Parathyroid adenoma (tissue), 2 donors: ENCODE measurements at regions not wholly inside any gene's neighbourhood (a gene's known extent, or its start where the extent isn't known, plus 50 kb on each side); places are given as distances from the start of the nearest gene placed in this dataset.
A peak's percentile ranks its signal among the peaks of the same experiment; 100 is the strongest.

Experiments used
- H2AFZ ChIP-seq: fragments of 300-600 bp; sonication (generic); one replicate; pipeline ENCODE4 v1.7.0; 2017; ENCODE audit warnings: antibody characterized with exemption, mild to moderate bottlenecking
- H3K27ac ChIP-seq: fragments of 300-600 bp; sonication (generic); one replicate; pipeline ENCODE4 v1.7.0; 2017
- H3K27me3 ChIP-seq: fragments of 300-600 bp; sonication (generic); one replicate; pipeline ENCODE4 v1.7.0; 2017; ENCODE audit warnings: low read length; ENCODE audit not compliant: control insufficient read depth, insufficient read depth
- H3K36me3 ChIP-seq: fragments of 300-600 bp; sonication (generic); one replicate; pipeline ENCODE4 v1.7.0; 2017; ENCODE audit warnings: low read length; ENCODE audit not compliant: control insufficient read depth, insufficient read depth
- H3K4me1 ChIP-seq: fragments of 300-600 bp; sonication (generic); one replicate; pipeline ENCODE4 v1.7.0; 2017; ENCODE audit warnings: control low read depth
- H3K4me2 ChIP-seq: fragments of 300-600 bp; sonication (generic); one replicate; pipeline ENCODE4 v1.7.0; 2017; ENCODE audit warnings: low read length
- H3K4me3 ChIP-seq: fragments of 300-600 bp; sonication (generic); one replicate; pipeline ENCODE4 v1.7.0; 2017; ENCODE audit warnings: low read depth, low read length
- H3K79me2 ChIP-seq: fragments of 300-600 bp; sonication (generic); one replicate; pipeline ENCODE4 v1.7.0; 2017; ENCODE audit warnings: control low read depth
- H3K9ac ChIP-seq: fragments of 300-600 bp; sonication (generic); one replicate; pipeline ENCODE4 v1.7.0; 2017; ENCODE audit warnings: mild to moderate bottlenecking
- H3K9me3 ChIP-seq: fragments of 300-600 bp; sonication (generic); one replicate; pipeline ENCODE4 v1.7.0; 2017; ENCODE audit warnings: low read length; ENCODE audit not compliant: control insufficient read depth
- CTCF ChIP-seq: fragments of 300-600 bp; sonication (generic); IDR thresholded peaks from one replicate; pipeline ENCODE4 v1.7.0; 2017; ENCODE audit warnings: antibody characterized with exemption, mild to moderate bottlenecking
- donor health status: primary hyperparathyroidism.

DNA sequence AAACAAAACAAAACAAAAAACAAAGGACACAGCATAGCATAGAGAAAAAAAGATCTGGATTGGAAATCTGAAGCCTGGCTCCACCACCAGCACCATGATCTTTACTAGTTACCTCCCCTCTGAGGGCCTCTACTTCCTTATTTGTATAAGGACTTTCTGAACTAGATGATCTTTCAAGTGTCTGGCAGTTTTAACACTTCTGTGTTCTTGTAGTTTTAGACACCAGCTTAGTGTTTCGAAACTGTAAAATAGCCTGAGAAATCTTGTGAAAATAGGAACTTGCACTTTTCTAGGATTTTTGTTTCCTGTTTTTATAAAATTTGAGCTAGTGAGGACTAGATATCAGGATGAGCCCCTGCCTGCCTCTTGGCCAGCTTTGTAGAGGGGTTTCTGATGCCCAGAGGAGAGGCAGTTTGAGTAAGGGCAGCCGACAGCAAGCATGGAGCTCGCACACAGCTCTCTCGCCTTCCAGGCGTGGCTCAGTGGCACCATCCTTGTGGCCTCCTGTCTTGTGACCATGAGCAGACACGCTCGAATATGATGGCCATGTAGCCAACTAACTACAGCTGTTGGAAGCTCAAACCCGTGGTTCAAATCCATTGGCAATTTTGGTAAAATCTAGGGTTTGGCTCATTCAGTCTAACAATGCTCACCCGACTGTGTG is 319.0 kb downstream of the KCNRG start:
- no peaks in the 10 kb centered on the region for H3K4me1 ChIP-seq
- no peaks in the 10 kb centered on the region for H3K27me3 ChIP-seq
- H2AFZ ChIP-seq, result no peak overlapping the region
- no peak overlapping the region for H3K4me2 ChIP-seq
- H3K36me3 ChIP-seq, result no peaks in the 10 kb centered on the region
- H3K9me3 ChIP-seq, result no peaks in the 10 kb centered on the region
- no peak overlapping the region for H3K27ac ChIP-seq
- H3K9ac ChIP-seq, result no peak overlapping the region
- TF ChIP-seq CTCF, result no peak
- no peak overlapping the region for H3K4me3 ChIP-seq
- H3K79me2 ChIP-seq, result no peaks in the 10 kb centered on the region

- Histone ChIP-seq H3K4me2 (no peak overlapping the region), H2AFZ (no peak overlapping the region), H3K4me1 (peaks cover 4% of the 10 kb centered on the region), H3K36me3 (no peaks in the 10 kb centered on the region), H3K9ac (no peak overlapping the region), H3K79me2 (no peaks in the 10 kb centered on the region), H3K4me3 (no peak overlapping the region), H3K9me3 (no peaks in the 10 kb centered on the region), H3K27ac (no peak overlapping the region), H3K27me3 (no peaks in the 10 kb centered on the region)
- TF ChIP-seq CTCF, result no peak
Measured at GRCh38 chr13:50334944-50335343, 319.7 kb downstream of the KCNRG start.

GRCh38 chr13:50339271-50339670 is 324.0 kb downstream of the KCNRG start:
- TF ChIP-seq CTCF, result no peak
- Histone ChIP-seq H3K27me3 (no peaks in the 10 kb centered on the region), H3K4me1 (peaks cover 4% of the 10 kb centered on the region), H3K27ac (no peak overlapping the region), H3K36me3 (no peaks in the 10 kb centered on the region), H3K4me2 (peak overlapping the region; percentile 46), H2AFZ (no peak overlapping the region), H3K9ac (no peak overlapping the region), H3K9me3 (no peaks in the 10 kb centered on the region), H3K4me3 (no peak overlapping the region), H3K79me2 (no peaks in the 10 kb centered on the region)

- TF ChIP-seq CTCF, result no peak
- no peak overlapping the region for H3K9ac ChIP-seq
- H3K9me3 ChIP-seq, result no peaks in the 10 kb centered on the region
- H3K79me2 ChIP-seq, result no peaks in the 10 kb centered on the region
- no peak overlapping the region for H3K4me3 ChIP-seq
- H3K27ac ChIP-seq, result no peak overlapping the region
- H3K4me1 ChIP-seq, result peaks cover 4% of the 10 kb centered on the region
- H3K27me3 ChIP-seq, result no peaks in the 10 kb centered on the region
- no peaks in the 10 kb centered on the region for H3K36me3 ChIP-seq
- H3K4me2 ChIP-seq, result peak overlapping the region; percentile 46
- H2AFZ ChIP-seq, result no peak overlapping the region
Measured at GRCh38 chr13:50340146-50340545, 324.9 kb downstream of the KCNRG start.
